NCI-H526 treated with DMSO at 0.1 percent for 48 hours (cell line): ENCODE measurements at regions not wholly inside any gene's neighbourhood (a gene's known extent, or its start where the extent isn't known, plus 50 kb on each side); places are given as distances from the start of the nearest gene placed in this dataset.

ENCODE experiments used
- DNase-seq: peaks from one replicate; lab custom pipeline; 2025; lab: John Stamatoyannopoulos, UW

DNA sequence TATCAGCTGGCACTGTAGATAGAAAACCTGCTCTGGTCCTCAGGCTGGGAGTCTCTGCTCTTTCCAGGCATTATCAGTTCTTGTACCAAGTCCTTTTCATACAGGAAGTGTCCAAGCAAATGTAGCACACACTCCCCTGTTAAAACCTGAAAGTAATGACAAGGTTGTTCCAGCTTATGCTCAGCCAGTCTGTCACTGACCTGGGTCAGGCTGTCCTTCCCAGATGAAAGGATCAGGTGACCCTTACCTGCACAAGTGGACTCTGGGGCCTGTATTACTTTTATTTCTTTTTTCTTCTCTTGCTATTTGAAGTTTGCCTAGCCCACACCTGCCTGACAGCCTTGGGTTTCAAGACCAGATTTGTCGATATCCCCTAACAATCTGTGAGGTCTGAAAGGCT, 156.3 kb upstream of the SESN3 start:
- DNase-seq = no peak

DNA sequence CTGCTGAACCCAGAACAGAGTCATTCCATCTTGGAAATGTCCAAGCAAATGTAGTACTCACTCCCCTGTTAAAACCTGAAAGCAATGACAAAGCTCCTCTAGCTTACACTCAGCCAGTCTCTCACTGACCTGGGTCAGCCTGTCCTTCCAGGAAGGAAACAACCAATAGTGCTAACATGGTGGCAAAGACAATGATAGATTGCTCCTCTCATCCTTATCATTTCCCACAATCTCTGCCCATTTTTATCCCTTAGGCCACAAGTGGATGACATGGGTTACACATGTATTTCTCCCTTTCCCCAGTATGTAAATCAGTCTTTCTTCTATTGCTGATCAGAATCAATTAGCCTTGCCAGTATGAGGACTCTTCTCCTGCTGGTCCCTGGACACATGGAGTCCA, 154.6 kb upstream of the SESN3 start:
- DNase-seq = no peak

DNA sequence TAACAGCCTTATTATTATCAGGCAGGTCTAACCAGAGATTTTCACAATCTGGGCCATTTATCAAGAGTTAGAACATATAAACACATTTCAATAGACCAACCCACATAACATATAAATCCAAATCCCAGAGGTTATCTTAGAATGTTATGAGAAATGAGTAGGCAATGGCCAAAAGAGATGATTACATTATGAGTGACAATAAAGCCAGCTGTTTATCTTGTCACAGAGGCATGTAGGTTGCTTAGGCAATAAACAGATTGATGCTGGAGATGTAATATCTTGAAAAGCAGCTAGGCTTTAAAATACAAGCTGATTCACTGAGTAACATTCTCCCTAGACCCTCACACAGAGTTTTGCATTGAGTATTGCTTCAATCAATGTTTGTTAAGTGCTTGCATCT, 148.5 kb upstream of the SESN3 start:
- no peak for DNase-seq

DNA sequence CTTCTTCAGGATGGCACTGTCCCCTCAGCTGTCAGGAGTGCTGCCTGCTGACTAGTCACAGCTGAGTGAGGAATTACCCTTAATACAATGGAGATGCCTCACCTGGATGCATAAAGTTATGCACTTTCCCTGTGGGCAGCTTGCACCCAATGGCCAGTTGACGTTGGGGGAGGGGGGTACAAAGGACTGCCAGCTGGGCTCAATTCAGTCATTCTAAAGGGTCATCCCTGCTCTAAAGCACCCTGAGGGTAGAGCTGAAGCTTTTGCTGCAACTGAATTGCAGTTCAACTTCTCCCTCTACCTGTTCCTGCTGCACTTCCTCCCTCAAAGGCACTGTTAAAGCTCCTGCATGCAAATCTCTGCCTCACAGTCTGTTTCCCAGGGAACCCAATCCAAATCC, 147.8 kb upstream of the SESN3 start:
- no peak for DNase-seq

DNA sequence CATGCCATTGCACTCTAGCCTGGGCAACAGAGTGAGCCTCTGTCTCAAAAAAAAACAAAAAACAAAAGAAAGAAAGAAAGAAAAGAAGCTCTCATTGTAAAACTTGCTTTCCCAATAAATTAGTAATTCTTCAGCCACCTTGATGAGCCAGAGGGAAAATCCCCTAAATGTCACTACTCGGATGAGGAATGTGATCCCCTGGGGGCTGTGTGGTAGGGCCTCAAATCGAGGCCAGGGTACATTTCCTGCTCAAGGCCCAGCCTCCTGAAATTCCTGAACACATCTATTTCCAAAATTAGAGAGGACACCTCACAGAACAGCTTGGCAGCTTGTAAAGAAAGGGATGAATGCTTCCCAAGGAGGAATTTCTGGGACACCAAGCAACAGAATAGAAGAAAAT, 147.1 kb upstream of the SESN3 start:
- no peak for DNase-seq

DNA sequence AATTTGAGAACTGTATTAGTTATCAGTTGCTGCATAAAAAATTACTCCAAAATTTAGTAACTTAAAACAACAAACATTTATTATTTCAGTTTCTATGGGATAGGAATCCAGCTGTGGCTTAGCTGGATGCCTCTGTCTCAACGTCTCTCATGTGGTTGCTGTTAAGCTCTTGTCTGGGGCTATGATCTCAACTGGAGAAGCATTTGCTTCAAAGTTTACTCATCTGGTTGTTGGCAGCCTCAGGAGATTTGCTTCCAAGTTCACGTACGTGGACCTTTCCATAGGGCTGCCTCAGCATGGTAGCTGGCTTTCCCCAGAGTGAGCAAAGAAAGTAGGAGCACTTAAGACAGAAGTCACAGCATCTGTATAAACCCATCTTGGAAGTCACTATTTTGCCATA, 144.9 kb upstream of the SESN3 start:
- DNase-seq = no peak

DNA sequence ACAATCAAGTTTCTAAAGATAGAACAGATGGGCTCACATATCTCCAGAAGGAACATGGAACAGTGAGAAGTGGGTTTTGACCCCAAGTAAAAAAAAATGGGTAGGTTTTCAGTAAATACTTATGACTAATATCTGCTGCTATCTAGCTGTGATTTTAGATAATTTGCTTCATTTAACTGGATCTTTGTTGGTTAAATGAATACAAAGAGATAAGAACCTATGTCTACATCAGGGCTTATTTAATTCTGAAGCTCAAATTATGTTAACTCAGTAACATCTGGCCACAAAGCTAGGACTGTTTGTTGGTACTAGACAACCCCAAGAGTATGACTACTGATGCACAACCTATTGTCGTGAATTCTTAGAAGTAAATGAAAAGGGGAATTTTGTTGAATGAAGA, 144.4 kb upstream of the SESN3 start:
- no peak for DNase-seq

DNA sequence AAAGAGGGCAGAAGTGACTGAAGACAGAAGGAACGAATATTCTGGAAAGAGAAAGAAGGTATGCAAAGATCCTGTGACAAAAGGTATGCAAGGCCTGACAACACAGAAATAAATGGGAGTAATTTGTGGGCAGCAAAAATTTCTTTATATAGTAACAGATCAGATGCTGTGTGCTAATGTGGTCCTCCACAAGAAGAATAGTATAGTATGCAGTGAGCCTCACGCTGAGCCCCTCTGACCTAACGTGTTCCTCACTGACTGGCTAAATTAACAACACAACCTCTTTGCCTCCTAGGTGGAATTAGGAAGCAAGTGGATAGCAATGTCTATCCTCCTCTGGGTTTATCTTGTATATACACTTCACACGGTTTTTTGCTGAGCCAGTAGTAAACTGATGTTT, 143.1 kb upstream of the SESN3 start:
- no peak for DNase-seq

DNA sequence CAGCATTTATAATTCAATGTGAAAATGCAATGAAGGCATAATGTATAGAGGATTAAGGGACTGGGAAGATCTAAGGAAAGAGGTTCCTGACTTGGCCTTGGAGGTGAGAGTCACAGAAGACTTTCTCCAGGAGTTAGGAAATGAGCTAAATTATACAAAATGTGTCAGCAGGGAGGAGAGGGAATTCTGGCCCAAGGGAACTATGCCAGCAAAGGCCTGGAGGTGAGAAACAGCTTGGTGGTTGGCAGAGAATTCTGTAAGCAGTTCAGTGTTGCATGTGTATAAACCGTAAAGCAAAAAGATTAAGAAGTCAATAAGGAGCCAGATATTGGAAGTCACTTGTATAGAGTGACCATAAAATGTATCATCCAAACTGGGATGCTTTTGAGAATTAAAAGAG, 142.2 kb upstream of the SESN3 start:
- DNase-seq = no peak

DNA sequence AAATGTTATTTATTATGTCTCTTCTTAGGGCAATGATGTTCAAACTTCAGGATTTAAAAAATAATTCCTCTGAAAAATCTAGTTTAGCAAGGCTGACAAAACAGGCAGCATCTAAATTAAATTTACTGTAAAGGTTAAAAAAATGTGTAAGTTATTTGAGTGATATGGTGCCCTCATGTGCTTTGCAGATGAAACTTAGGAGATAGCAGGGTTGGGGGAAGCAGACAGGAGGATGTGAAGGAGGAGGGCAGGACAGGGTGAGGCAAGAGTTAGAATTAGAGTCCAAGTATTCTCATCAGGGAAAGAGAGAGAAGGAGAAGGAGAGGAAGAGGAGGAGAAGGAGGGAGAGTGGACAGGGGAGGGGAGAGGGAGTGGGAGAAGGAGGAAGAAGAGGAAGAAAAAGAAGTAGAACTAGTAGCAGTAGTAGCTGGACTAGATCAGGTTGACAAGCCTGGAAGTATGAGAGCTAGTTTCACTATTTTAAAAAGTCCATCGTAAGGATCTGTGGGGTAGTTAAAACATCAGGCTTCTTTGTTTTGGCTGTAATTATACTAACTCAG, 141.2 kb upstream of the SESN3 start:
- no peak for DNase-seq

DNA sequence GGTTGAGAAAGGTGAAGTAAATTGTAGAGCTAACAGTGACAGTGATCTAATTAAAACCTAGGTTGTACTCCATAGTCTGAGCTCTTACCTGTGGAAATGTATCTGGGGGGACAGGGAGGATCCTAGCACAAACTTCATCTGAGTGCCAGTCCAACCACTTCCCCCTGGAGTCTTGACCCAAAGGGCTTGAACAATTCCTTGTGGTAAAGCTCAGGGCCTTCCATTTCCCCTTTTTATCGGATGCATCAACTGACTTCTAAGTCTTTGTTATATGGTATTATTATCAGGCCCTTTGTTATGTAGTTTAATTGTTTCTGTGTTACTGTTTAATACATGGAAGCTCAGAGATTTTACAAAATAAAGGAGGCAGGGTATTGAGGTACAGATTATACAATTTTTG, 140.2 kb upstream of the SESN3 start:
- no peak for DNase-seq

DNA sequence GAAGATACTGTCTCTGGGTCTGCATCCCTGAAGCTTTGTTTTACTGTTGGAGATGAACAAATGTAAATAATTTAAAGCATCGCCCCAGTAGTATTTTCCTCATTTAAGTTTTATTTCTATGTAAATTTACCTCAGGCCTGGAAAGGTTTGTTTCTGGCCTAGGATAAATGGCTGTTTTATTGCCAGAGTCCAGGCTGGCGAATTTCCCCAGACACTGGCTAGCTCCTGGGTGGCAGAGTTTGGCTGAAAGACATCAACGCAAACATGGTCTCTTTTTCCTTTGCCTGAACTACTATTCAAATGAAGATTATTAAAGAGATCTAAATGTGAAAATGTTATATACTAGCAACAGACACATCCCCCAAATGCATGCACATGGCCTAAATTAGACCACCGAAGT, 136.7 kb upstream of the SESN3 start:
- DNase-seq = no peak

DNA sequence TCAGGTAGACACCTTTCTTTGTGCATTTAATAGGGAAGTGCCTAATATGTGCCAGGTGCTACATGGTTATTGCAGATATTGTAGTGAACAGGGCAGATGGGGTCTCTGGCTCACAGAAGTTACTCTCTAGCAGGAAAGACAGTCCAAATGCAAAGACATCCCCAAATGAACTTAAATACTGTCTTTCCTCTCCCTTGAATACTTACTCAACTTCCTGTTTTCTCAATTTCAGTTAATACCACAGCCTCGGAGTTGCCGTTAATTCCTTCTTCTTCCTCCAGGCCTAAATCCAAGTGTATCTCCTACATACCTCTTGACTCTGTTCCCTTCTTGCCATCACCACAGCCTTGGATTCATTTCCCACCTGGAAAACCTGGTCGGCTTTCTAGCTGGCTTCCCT, 134.3 kb upstream of the SESN3 start:
- DNase-seq = no peak

DNA sequence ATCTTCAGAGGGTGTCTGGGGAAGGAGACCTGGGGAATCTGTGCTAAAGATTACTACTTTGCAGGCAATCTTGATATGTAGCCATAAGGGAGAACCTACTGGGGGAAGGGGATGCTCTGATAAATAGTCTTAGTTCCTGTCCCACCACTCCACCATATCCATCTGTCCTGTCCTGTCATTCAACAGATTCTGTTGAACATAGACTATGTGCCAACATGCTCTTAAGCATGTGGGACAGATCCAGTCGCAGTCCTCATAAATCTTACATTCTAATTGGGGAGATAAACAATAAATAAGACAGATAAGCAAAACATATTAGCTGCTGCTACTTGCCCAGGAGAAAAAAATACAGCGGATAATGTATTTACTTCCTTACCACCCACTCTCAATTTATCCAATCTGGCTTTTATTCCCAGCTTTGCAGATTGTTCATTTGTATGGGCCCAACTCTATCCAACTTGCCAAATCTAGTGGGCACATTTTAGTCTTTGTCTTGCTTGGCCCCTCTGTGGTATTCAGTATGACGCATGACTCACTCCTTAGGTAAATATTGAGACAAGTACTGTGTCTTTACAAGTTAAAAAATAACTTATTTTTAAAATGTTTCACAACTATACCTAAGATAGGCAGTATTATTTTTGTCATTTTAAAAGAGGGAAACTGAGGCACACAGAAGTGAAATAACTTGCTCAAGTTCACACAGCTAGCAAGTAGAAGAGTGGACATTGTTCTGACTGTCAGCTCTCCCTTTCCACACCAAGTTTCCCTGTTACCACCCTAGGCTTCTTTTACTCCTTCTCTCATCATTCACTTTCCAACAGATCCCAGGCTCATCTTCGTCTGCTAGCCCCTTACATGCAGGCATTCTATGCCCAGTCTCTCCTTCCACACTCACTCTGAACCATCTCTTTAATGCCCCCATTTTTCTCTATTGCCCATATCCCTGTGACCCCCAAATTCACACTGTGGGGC, 133.6 kb upstream of the SESN3 start:
- no peak for DNase-seq

DNA sequence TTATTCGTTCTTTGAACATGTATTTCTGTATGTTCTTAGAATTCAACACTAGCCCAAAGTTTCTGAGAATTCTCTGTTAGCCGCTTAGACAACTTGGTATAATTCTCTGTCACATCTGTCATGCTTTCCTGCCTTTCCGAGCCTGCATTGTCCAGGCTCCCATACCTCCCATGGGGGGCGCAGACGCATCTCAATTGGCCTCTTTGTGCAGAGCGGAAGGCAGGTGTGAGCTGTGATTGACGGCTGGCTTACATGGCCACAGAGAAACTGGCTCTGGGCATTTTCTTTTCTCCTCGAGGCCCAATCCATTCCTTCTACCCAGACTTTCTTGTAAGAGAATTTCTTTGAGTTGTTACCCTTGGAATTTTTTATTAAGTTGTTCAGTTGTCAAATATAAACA, 132.7 kb upstream of the SESN3 start:
- DNase-seq = peak; percentile 88

DNA sequence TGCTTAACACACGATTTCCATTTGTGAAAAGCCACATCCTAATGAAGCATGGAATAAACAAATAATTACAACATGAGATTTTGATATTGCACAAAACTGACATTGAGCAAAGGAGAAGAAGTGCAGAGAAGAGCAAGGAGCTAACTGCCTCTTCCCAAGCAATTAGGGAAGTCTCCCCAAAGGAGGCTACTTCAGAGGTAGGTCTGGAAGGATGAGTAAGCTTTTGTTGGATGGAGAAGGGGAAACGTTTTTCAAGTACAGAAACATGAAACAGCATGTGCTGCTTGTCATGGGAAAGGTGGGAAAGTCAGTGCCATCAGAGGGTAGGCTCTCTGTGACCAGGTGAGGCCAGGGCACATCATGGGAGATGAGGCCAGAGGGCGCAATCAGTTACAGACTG, 132.2 kb upstream of the SESN3 start:
- DNase-seq = no peak

DNA sequence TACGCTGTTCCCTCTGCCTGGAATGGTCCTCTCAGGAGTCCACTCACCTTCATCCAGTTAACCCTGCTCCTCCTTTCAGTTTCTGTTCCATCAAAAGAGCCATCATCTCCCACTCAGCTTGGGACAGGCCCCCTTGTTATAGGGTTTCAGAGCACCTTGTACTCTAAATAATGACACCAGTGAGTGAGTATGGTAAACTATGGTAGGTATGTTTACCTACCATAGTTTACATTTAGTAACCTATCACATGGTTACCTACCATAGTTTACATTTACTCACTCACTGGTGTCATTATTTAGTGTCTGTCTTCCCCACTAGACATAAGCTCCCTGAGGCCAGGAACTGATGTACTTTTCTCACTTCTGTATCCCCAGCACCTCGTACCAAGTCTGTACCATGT, 130.2 kb upstream of the SESN3 start:
- no peak for DNase-seq

DNA sequence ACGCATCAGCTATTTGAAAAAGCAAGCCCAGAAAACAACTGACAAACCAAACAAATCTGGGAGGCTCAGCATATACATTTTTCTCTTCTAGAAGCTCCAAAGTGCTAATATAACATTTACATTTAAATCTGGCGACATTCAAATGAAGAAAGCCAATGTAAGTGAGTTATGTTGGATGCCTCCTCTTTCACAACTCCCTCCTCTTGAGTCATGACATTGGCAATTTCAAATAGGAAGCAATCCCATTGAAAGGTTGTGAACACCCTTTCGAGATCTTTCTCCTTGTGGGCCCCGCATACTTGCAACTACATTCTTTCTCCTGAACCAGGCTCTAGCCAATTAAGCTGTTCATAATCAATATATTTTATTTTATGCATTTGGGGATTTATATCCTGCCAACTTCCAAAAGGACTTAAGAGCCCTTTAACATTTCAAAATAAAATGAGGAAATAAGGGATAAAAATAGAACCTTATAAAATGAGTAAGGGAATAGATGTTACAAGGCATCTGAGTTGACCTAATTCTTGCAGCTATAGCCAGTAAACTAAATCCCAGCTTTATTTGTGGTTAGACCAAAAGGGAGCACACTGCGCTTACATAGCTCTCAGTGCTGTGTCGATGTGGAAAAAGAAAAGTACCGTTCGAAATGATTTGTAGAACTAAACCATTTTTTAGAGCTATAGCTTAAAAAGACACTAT, 129.5 kb upstream of the SESN3 start:
- no peak for DNase-seq

DNA sequence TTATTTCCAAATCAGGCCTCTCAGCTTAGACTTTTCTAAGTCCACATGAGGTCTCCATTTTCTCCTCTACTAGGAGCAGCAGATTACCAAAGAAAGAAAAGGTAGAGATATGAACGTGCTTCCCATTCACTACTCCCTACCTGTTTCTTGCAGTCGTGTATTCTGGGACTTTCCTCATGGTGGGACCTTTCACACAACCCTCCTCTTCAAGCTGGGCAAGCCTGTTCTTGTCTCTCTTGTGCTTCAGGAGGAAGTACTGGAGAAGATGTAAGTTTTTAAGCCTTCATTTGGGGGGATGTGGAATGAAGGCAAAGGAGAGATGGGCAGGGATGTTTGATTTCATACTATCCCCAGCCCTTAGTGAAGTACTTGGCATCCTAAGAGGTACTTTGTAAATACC, 128.8 kb upstream of the SESN3 start:
- no peak for DNase-seq

DNA sequence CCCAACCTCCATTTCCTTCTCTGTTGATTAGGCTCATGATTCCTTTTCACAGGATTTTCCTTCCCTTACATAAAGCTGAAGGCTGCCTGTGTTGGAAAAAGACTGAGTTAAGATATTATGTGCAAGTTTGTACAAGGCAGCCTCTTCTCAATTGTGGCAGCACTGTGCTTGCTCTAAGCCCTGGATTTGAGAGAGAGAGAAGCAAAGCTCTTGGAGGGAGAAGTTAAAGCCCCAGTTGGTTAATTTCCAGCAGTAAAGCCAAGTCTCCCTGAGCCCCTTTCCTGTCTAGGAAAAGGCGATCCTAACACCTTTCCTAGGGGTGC, 128.3 kb upstream of the SESN3 start:
- DNase-seq = no peak

DNA sequence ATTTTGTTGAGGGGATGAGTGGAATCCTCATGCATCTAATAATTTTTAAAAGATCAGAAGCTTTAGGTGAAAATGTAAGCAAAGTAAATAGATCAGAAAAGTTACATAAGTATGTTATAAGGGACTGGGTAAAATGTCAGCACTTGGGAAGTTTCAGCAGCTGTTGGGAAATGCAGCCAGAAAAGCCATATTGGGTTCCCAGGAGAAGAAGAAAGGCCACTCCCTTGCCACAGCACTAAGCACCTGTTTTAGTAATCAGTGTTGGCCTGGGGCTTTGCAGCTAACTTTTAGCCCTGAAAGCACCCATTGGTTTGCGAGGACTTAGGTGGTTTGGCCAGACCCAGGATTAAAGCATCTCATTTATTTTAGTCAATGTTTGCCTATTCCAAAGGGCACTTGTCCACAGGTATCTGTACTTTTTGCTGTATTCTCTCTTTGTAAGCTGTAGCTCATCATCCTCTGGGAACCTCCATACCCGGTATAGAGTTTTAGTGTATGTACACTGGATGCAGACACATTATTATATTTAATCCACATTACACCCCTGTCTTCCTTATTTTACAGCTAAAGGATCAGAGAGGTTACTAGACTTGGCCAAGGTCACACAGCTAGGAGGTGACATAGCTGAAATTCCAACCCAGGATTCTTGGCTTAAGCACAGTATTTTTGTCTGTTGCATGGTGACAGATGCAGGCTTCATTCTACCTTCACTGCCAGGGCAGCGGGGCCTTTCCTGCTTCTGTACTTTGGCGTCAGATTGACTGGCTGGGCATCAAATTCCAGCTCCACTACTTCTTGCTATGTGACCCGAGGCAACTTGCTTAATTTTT, 127.7 kb upstream of the SESN3 start:
- DNase-seq = no peak

DNA sequence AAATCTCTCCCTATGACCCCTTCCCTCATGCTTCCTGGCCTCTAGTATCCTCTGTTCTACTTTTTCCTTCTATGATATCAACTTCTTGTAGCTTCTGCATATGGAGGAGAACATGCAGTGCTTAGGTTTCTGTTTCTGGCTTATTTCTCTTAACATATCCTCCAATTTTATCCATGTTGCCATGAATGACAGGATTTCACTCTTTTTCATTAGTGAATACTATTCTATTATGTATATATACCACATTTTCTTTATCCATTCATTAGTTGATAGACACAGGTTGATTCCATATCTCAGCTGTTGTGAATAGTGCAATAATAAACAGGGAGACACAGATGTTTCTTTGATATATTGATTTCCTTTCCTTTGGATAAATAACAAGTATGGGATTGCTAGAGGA, 123.3 kb upstream of the SESN3 start:
- no peak for DNase-seq

DNA sequence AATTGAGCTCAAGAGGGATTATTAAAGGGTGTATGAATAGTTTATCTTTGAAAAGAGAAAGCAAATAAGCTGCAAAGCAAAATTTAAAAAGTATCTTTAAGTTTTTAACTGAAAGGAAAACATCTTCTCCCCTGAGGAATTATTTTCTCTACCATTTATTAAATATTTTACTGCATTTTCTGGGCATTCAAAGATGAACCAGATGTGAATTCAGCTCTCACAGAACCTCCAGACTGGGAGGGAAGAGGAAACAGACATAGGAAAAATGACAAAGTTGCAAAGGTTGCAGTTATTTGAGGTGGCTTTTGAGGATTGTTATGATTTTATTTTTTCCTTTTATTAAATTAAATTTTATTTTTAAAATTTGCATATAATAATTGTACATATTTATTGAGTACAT, 122.7 kb upstream of the SESN3 start:
- DNase-seq = no peak
